B cell (primary cell): ENCODE measurements at regions not wholly inside any gene's neighbourhood (a gene's known extent, or its start where the extent isn't known, plus 50 kb on each side); places are given as distances from the start of the nearest gene placed in this dataset.

Experiments
- ATAC-seq: fragments of 200-7000 bp; cut with Tn5 transposase; one replicate; pipeline ENCODE4 v1.10.0; 2021; ENCODE audit warnings: low read depth, mild to moderate bottlenecking, moderate number of reproducible peaks, moderate library complexity
- CTCF ChIA-PET: fragments of 350-600 bp; sonication (Branson Sonifier 250); formaldehyde crosslinking; loops from one replicate; lab custom pipeline; 2021; ENCODE audit warnings: antibody characterized with exemption, inconsistent platforms; lab: Charles Lee
- POLR2A ChIA-PET: fragments of 350-600 bp; sonication (Branson Sonifier 250); formaldehyde crosslinking; loops from one replicate; lab custom pipeline; 2021; ENCODE audit warnings: antibody characterized with exemption; lab: Charles Lee
- DNase-seq: peaks from one replicate; pipeline ENCODE4 v3.0.0; 2013
- H2AFZ ChIP-seq: 2 replicates; pipeline ENCODE4 v1.6.1; 2012; ENCODE audit warnings: mild to moderate bottlenecking, low read depth, low read length; ENCODE audit not compliant: insufficient read depth, poor library complexity, severe bottlenecking
- H3K27ac ChIP-seq, 2 donors: 1 replicate in 1 of 2; 2 replicates in 1 of 2; pipeline ENCODE4 v1.5.1; 2012 to 2013; ENCODE audit warnings: low read length in 2 of 2, mild to moderate bottlenecking in 2 of 2, moderate library complexity in 1 of 2
- H3K27me3 ChIP-seq, 4 experiments: fragments of 200-600 bp in 1 of 4; sonication (generic) in 1 of 4; replicated peaks in 1 of 4; 1 replicate in 2 of 4; 2 replicates in 2 of 4; pipeline versions ENCODE4 v1.6.1 to v1.7.0; 2013 to 2016; ENCODE audit warnings: low read length in 3 of 4, mild to moderate bottlenecking in 2 of 4, mixed read lengths in 1 of 4, moderate library complexity in 1 of 4; ENCODE audit not compliant: insufficient read depth in 4 of 4, control insufficient read depth in 3 of 4; ENCODE audit errors: control extremely low read depth in 1 of 4
- H3K36me3 ChIP-seq, 2 experiments: replicated peaks in 1 of 2; 1 replicate in 1 of 2; 2 replicates in 1 of 2; pipeline versions ENCODE4 v1.6.1 to v1.7.1; 2013; ENCODE audit warnings: low read length in 1 of 2; ENCODE audit not compliant: insufficient read depth in 2 of 2, control insufficient read depth in 1 of 2; ENCODE audit errors: control extremely low read depth in 1 of 2, extremely low read depth in 1 of 2
- H3K4me1 ChIP-seq, 2 donors: fragments of 200-600 bp in 1 of 2; sonication (generic) in 1 of 2; 1 replicate in 1 of 2; 2 replicates in 1 of 2; pipeline versions ENCODE4 v1.5.1 to v1.6.1; 2013 to 2017; ENCODE audit warnings: low read length in 2 of 2; ENCODE audit not compliant: control insufficient read depth in 2 of 2, insufficient read depth in 2 of 2
- H3K4me2 ChIP-seq: replicated peaks from 2 replicates; pipeline ENCODE3; 2012; ENCODE audit warnings: mild to moderate bottlenecking, low read depth, low read length; ENCODE audit not compliant: poor library complexity, severe bottlenecking
- H3K4me3 ChIP-seq, 5 experiments: fragments of 200-600 bp in 1 of 5; sonication (generic) in 1 of 5; 1 replicate in 3 of 5; 2 replicates in 2 of 5; pipeline versions ENCODE4 v1.5.1 to v1.7.0; 2011 to 2016; ENCODE audit warnings: low read length in 4 of 5, mild to moderate bottlenecking in 4 of 5, low read depth in 2 of 5, control low read depth in 1 of 5, moderate library complexity in 1 of 5; ENCODE audit not compliant: insufficient read depth in 1 of 5; ENCODE audit errors: control extremely low read depth in 1 of 5, extremely low read depth in 1 of 5
- H3K79me2 ChIP-seq: fragments of 200-600 bp; sonication (generic); one replicate; pipeline ENCODE4 v1.6.0; 2016; ENCODE audit warnings: low read length; ENCODE audit not compliant: control insufficient read depth, insufficient read depth
- H3K9ac ChIP-seq: fragments of 200-600 bp; sonication (generic); 2 replicates; pipeline ENCODE4 v1.6.1; 2017; ENCODE audit warnings: mild to moderate bottlenecking, low read length, moderate library complexity
- H3K9me3 ChIP-seq, 3 donors: one replicate each; pipeline versions ENCODE4 v1.6.1 to v1.7.1; 2013; ENCODE audit warnings: low read length in 2 of 3; ENCODE audit not compliant: control insufficient read depth in 2 of 3, insufficient read depth in 1 of 3; ENCODE audit errors: control extremely low read depth in 1 of 3
- H4K20me1 ChIP-seq: 2 replicates; pipeline ENCODE4 v1.6.0; 2012; ENCODE audit warnings: mild to moderate bottlenecking, low read length; ENCODE audit not compliant: insufficient read depth, control insufficient read depth, poor library complexity, severe bottlenecking
- H3K27ac Mint-ChIP-seq: one replicate; pipeline ENCODE4 v1.8.0; 2021; ENCODE audit warnings: mixed read lengths
- H3K27me3 Mint-ChIP-seq: one replicate; pipeline ENCODE4 v1.8.0; 2021; ENCODE audit warnings: mixed read lengths
- H3K4me1 Mint-ChIP-seq: one replicate; pipeline ENCODE4 v1.8.0; 2021; ENCODE audit warnings: mixed read lengths
- H3K4me3 Mint-ChIP-seq: one replicate; pipeline ENCODE4 v1.8.0; 2021; ENCODE audit warnings: mixed read lengths
- H3K9me3 Mint-ChIP-seq: one replicate; pipeline ENCODE4 v1.8.0; 2022; ENCODE audit warnings: mixed read lengths; ENCODE audit not compliant: insufficient read depth
- EZH2 ChIP-seq: IDR thresholded peaks from 2 replicates; pipeline ENCODE4 v1.6.1; 2012; ENCODE audit warnings: borderline replicate concordance, low read depth, mild to moderate bottlenecking, moderate library complexity, low read length; ENCODE audit not compliant: insufficient read depth, poor library complexity, severe bottlenecking
- WGBS: methylation state at CpG from one replicate; pipeline ENCODE4 v1.1.5; 2013; ENCODE audit warnings: missing lambda C conversion rate; ENCODE audit not compliant: insufficient coverage; 5-methylcytosine and 5-hydroxymethylcytosine counted together
- intact Hi-C: fragments of 100-400 bp; cut with micrococcal nuclease; formaldehyde crosslinking; loops from one replicate; pipeline ENCODE4 v1.10.0; 2022
- TF ChIP-seq, protein P1 (sequence below): fragments of 200-600 bp; IDR thresholded peaks from one replicate; pipeline ENCODE4 v1.8.0; 2022; ENCODE audit warnings: antibody characterized with exemption, mild to moderate bottlenecking

DNA sequence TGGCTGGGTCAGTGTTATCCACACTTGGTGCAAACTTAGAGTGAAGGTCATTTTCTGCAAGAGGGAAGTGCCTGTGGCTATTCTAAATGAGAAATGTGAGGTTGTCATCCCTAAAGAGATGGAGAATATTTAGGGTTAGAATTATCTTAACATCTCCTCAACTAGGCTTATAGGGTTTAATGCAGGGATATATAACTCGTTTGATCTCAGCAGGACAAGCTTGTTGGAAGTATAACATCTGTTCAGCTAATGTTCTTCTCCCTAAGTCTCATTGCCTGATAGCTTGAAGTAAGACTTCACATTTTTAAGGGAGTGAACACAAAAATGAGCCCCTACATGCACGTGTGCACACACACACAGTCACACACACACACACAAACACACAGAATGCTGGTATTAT lies 75.9 kb upstream of the NRXN1 start:
- CTCF ChIA-PET = no interaction called here
- Mint-ChIP-seq H3K27ac (no peak overlapping the region), H3K9me3 (peaks cover 5% of the 10 kb centered on the region), H3K4me3 (no peak overlapping the region), H3K27me3 (no peaks in the 10 kb centered on the region), H3K4me1 (no peaks in the 10 kb centered on the region)
- POLR2A ChIA-PET = no interaction called here
- Histone ChIP-seq H3K4me1 (no peaks in the 10 kb centered on the region), H3K36me3 (no peaks in the 10 kb centered on the region), H3K79me2 (no peaks in the 10 kb centered on the region), H3K4me3 (no peak overlapping the region), H3K4me2 (no peak overlapping the region), H3K27ac (no peak overlapping the region), H3K9me3 (no peaks in the 10 kb centered on the region), H4K20me1 (no peaks in the 10 kb centered on the region), H2AFZ (no peak overlapping the region), H3K9ac (no peak overlapping the region), H3K27me3 (no peaks in the 10 kb centered on the region)
- no peak for ATAC-seq
- 78% methylated on average over 1 of the region's 2 CpGs for whole genome bisulfite sequencing
- intact Hi-C loops = no loop called here
- no peak for TF ChIP-seq EZH2
- TF ChIP-seq, protein P1, sequence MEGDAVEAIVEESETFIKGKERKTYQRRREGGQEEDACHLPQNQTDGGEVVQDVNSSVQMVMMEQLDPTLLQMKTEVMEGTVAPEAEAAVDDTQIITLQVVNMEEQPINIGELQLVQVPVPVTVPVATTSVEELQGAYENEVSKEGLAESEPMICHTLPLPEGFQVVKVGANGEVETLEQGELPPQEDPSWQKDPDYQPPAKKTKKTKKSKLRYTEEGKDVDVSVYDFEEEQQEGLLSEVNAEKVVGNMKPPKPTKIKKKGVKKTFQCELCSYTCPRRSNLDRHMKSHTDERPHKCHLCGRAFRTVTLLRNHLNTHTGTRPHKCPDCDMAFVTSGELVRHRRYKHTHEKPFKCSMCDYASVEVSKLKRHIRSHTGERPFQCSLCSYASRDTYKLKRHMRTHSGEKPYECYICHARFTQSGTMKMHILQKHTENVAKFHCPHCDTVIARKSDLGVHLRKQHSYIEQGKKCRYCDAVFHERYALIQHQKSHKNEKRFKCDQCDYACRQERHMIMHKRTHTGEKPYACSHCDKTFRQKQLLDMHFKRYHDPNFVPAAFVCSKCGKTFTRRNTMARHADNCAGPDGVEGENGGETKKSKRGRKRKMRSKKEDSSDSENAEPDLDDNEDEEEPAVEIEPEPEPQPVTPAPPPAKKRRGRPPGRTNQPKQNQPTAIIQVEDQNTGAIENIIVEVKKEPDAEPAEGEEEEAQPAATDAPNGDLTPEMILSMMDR = no peak
- DNase-seq = no peak

GRCh38 chr2:51105811-51106210 lies 73.9 kb upstream of the NRXN1 start:
- H3K4me2 ChIP-seq = no peak overlapping the region
- H3K9ac ChIP-seq = no peak overlapping the region
- no CpG with 5 or more reads among the region's 2 CpGs for WGBS
- no peaks in the 10 kb centered on the region for H3K4me1 ChIP-seq
- no peaks in the 10 kb centered on the region for H3K27me3 ChIP-seq
- Mint-ChIP-seq H3K27ac (no peak overlapping the region), H3K4me3 (no peak overlapping the region), H3K4me1 (no peaks in the 10 kb centered on the region), H3K9me3 (peaks cover 5% of the 10 kb centered on the region), H3K27me3 (no peaks in the 10 kb centered on the region)
- no peaks in the 10 kb centered on the region for H3K79me2 ChIP-seq
- DNase-seq (no peak), ATAC-seq (no peak)
- H4K20me1 ChIP-seq = no peaks in the 10 kb centered on the region
- H2AFZ ChIP-seq = no peak overlapping the region
- no peak overlapping the region for H3K27ac ChIP-seq
- intact Hi-C loops = no loop called here
- H3K9me3 ChIP-seq = no peaks in the 10 kb centered on the region
- no peaks in the 10 kb centered on the region for H3K36me3 ChIP-seq
- H3K4me3 ChIP-seq = no peak overlapping the region
- CTCF ChIA-PET = no interaction called here
- TF ChIP-seq, protein P1 = no peak
- TF ChIP-seq EZH2 = no peak
- POLR2A ChIA-PET = no interaction called here
